ENCODE measurements at regions not wholly inside any gene's neighbourhood (a gene's known extent, or its start where the extent isn't known, plus 50 kb on each side); places are given as distances from the start of the nearest gene placed in this dataset.

DNA sequence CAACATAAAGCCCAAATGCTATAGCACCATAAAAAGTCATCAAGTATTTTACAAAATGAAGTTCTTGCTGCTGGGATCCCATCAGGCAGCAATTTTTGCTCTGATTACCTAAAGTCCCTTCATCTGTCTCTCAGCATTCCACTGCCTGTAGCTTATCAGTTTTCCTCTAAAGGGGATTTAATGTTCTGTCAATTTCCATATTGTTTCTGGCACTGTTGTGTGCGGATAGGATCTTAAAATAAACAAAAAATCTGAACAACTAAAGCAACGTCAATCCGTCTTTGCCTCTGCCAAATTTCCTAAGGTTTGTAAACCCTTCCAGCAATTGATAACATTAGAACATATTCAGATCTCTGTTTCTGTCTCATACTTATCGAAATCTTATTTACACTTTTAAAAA lies 1126.3 kb upstream of the RAG2 start:
- TF ChIP-seq, protein P1, sequence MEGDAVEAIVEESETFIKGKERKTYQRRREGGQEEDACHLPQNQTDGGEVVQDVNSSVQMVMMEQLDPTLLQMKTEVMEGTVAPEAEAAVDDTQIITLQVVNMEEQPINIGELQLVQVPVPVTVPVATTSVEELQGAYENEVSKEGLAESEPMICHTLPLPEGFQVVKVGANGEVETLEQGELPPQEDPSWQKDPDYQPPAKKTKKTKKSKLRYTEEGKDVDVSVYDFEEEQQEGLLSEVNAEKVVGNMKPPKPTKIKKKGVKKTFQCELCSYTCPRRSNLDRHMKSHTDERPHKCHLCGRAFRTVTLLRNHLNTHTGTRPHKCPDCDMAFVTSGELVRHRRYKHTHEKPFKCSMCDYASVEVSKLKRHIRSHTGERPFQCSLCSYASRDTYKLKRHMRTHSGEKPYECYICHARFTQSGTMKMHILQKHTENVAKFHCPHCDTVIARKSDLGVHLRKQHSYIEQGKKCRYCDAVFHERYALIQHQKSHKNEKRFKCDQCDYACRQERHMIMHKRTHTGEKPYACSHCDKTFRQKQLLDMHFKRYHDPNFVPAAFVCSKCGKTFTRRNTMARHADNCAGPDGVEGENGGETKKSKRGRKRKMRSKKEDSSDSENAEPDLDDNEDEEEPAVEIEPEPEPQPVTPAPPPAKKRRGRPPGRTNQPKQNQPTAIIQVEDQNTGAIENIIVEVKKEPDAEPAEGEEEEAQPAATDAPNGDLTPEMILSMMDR (IDR thresholded peaks at IDR 0.05), result no peak
- H3K27ac ChIP-seq, result no peak overlapping the region
- no peaks in the 10 kb centered on the region for H3K27me3 ChIP-seq
- no peaks in the 10 kb centered on the region for H3K4me1 ChIP-seq (ENCODE audit: control insufficient read depth in 1 of 2, insufficient read depth in 1 of 2, low read depth in 1 of 2, low read length in 1 of 2)
- H3K9me3 ChIP-seq, result no peaks in the 10 kb centered on the region
- H3K4me3 ChIP-seq (ENCODE audit: low read depth in 1 of 2, low read length in 1 of 2), result no peak overlapping the region
- H3K36me3 ChIP-seq, result no peaks in the 10 kb centered on the region

DNA sequence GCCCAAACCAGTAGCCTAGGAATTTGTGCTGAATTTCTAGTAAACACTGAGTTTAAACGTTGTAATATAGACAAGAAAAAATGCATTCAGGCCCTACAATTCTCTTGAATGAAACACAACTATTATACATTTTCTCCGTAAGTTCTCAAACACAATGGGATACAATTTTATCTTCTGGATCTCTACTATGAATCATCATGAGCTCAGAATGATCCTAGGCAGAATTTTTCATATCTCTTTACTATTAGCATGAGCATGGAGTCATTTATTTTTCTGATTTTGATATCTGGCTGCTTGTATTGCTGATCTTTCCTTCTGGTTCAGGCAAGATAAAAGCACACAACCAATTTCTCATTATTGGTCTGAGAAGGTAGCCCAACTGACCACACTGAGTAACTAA lies 1123.4 kb upstream of the RAG2 start:
- no peak overlapping the region for H3K27ac ChIP-seq
- no peaks in the 10 kb centered on the region for H3K36me3 ChIP-seq
- H3K9me3 ChIP-seq, result no peaks in the 10 kb centered on the region
- H3K4me3 ChIP-seq (ENCODE audit: low read depth in 1 of 2, low read length in 1 of 2), result no peak overlapping the region
- no peaks in the 10 kb centered on the region for H3K4me1 ChIP-seq (ENCODE audit: control insufficient read depth in 1 of 2, insufficient read depth in 1 of 2, low read depth in 1 of 2, low read length in 1 of 2)
- H3K27me3 ChIP-seq, result no peaks in the 10 kb centered on the region
- TF ChIP-seq, protein P1 (IDR thresholded peaks at IDR 0.05), result no peak

DNA sequence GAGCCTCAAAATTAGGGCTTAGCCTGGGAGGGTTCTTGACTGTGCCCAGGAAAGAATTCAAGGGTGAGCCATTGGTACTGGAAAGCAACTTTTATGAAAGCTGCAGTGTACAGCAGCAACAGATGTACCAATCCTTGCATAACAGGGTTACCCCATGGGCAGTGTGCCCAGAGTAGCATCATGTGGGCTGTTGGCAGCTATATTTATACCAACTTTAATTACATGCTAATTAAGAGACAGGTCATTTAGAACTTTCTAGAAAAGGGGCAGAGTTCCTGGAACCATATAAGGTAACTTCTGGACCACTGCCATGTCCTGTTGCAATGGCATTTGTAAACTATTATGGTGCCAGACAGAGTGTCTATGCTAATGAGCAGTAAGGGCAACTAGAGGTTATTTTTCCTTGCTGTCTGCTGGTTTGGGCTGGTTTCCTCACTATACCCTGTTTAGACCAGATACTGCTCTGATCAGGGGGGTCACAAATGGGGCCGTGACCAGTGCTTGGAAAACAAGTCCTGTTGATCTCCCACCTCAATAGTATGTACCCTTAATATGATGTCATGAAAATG lies 1120.5 kb upstream of the RAG2 start:
- TF ChIP-seq, protein P1 (IDR thresholded peaks at IDR 0.05), result no peak
- H3K4me1 ChIP-seq (ENCODE audit: control insufficient read depth in 1 of 2, insufficient read depth in 1 of 2, low read depth in 1 of 2, low read length in 1 of 2), result no peaks in the 10 kb centered on the region

DNA sequence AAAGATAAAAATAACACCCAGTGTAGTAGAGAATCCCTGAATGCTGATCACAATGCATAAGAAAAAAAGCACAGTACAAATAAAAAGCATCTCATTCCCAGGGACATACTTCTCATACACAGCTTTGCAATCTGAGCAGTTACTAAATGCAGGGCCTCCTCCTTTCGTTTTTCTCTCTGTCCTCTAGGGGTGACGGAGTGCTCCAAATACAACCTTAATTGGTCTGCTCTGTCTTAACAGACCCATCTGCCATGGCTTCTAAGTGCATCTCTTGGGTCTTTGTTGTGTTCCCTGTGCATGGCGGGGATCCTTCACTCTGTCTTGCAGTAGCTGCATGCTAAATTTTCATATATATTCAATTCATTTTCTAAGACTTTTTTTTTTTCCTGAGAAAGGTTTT lies 1114.2 kb upstream of the RAG2 start:
- no peak overlapping the region for H3K27ac ChIP-seq
- no peaks in the 10 kb centered on the region for H3K4me1 ChIP-seq (ENCODE audit: control insufficient read depth in 1 of 2, insufficient read depth in 1 of 2, low read depth in 1 of 2, low read length in 1 of 2)
- no peaks in the 10 kb centered on the region for H3K36me3 ChIP-seq
- TF ChIP-seq, protein P1 (IDR thresholded peaks at IDR 0.05), result no peak
- no peaks in the 10 kb centered on the region for H3K9me3 ChIP-seq
- no peaks in the 10 kb centered on the region for H3K27me3 ChIP-seq
- H3K4me3 ChIP-seq (ENCODE audit: low read depth in 1 of 2, low read length in 1 of 2), result no peak overlapping the region

More for the DNA sequence above, 1120.5 kb upstream of the RAG2 start:
- Histone ChIP-seq H3K27ac (no peak overlapping the region), H3K4me3 (ENCODE audit: low read depth in 1 of 2, low read length in 1 of 2) (no peak overlapping the region), H3K36me3 (no peaks in the 10 kb centered on the region), H3K27me3 (no peaks in the 10 kb centered on the region), H3K9me3 (no peaks in the 10 kb centered on the region)

DNA sequence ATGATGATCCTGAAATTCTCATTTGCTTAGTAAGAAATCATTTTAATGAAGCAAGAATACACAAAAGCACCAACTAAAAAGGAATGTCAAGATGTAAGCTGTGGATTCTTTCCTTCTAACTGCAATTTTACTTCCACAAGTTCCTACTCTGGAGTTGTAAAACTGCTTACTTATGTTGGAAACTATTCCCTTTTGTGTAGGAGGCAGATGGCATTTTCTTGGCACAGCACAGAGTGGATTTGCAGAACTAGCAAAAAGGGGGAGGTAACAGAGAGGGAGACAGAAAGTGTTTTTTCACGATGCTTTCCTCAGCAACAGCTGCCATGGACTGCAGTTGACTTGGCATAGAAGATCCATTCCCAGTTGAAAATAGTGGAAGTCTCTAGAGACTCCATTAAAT lies 1112.0 kb upstream of the RAG2 start:
- H3K4me3 ChIP-seq (ENCODE audit: low read depth in 1 of 2, low read length in 1 of 2), result no peak overlapping the region
- H3K9me3 ChIP-seq, result no peaks in the 10 kb centered on the region
- H3K36me3 ChIP-seq, result no peaks in the 10 kb centered on the region
- no peak overlapping the region for H3K27ac ChIP-seq
- TF ChIP-seq, protein P1 (IDR thresholded peaks at IDR 0.05), result no peak
- H3K4me1 ChIP-seq (ENCODE audit: control insufficient read depth in 1 of 2, insufficient read depth in 1 of 2, low read depth in 1 of 2, low read length in 1 of 2), result no peaks in the 10 kb centered on the region
- no peaks in the 10 kb centered on the region for H3K27me3 ChIP-seq

DNA sequence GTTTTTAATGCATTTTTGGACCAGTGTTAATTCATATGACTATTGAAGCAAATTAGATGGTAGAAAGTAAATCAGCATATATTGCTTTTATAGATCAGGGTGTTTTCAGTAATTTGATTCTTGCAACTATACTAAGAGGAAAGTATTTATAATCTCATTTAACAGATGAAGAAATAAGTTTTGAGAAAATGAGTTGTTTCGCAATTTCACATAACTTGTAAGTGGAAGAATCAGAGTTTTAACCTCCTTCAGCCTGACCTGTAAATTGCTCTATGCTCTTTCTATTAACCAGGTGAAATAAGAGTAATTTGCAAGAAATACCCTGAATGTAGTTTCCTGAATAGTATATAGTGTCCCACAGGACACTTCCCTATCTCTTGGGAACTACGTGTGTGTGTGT lies 1106.8 kb upstream of the RAG2 start:
- no peaks in the 10 kb centered on the region for H3K9me3 ChIP-seq
- H3K4me1 ChIP-seq (ENCODE audit: control insufficient read depth in 1 of 2, insufficient read depth in 1 of 2, low read depth in 1 of 2, low read length in 1 of 2), result no peaks in the 10 kb centered on the region
- TF ChIP-seq, protein P1 (IDR thresholded peaks at IDR 0.05), result no peak
- H3K27me3 ChIP-seq, result no peaks in the 10 kb centered on the region
- no peak overlapping the region for H3K27ac ChIP-seq
- no peaks in the 10 kb centered on the region for H3K36me3 ChIP-seq
- no peak overlapping the region for H3K4me3 ChIP-seq (ENCODE audit: low read depth in 1 of 2, low read length in 1 of 2)

All from neutrophil (primary cell).